B cell (primary cell): ENCODE measurements at regions not wholly inside any gene's neighbourhood (a gene's known extent, or its start where the extent isn't known, plus 50 kb on each side); places are given as distances from the start of the nearest gene placed in this dataset.
"Not testable (repeated sequence)": the region's sequence is repeated elsewhere in the genome, so short reads cannot be mapped to it uniquely, and the experiment has no call there.

Experiments used
- ATAC-seq: fragments of 200-7000 bp; cut with Tn5 transposase; one replicate; pipeline ENCODE4 v1.10.0; 2021; ENCODE audit warnings: low read depth, mild to moderate bottlenecking, moderate number of reproducible peaks, moderate library complexity
- CTCF ChIA-PET: fragments of 350-600 bp; sonication (Branson Sonifier 250); formaldehyde crosslinking; loops from one replicate; lab custom pipeline; 2021; ENCODE audit warnings: antibody characterized with exemption, inconsistent platforms; lab: Charles Lee
- POLR2A ChIA-PET: fragments of 350-600 bp; sonication (Branson Sonifier 250); formaldehyde crosslinking; loops from one replicate; lab custom pipeline; 2021; ENCODE audit warnings: antibody characterized with exemption; lab: Charles Lee
- DNase-seq: peaks from one replicate; pipeline ENCODE4 v3.0.0; 2013
- H2AFZ ChIP-seq: 2 replicates; pipeline ENCODE4 v1.6.1; 2012; ENCODE audit warnings: mild to moderate bottlenecking, low read depth, low read length; ENCODE audit not compliant: insufficient read depth, poor library complexity, severe bottlenecking
- H3K27ac ChIP-seq, 2 donors: 1 replicate in 1 of 2; 2 replicates in 1 of 2; pipeline ENCODE4 v1.5.1; 2012 to 2013; ENCODE audit warnings: low read length in 2 of 2, mild to moderate bottlenecking in 2 of 2, moderate library complexity in 1 of 2
- H3K27me3 ChIP-seq, 4 experiments: fragments of 200-600 bp in 1 of 4; sonication (generic) in 1 of 4; replicated peaks in 1 of 4; 1 replicate in 2 of 4; 2 replicates in 2 of 4; pipeline versions ENCODE4 v1.6.1 to v1.7.0; 2013 to 2016; ENCODE audit warnings: low read length in 3 of 4, mild to moderate bottlenecking in 2 of 4, mixed read lengths in 1 of 4, moderate library complexity in 1 of 4; ENCODE audit not compliant: insufficient read depth in 4 of 4, control insufficient read depth in 3 of 4; ENCODE audit errors: control extremely low read depth in 1 of 4
- H3K36me3 ChIP-seq, 2 experiments: replicated peaks in 1 of 2; 1 replicate in 1 of 2; 2 replicates in 1 of 2; pipeline versions ENCODE4 v1.6.1 to v1.7.1; 2013; ENCODE audit warnings: low read length in 1 of 2; ENCODE audit not compliant: insufficient read depth in 2 of 2, control insufficient read depth in 1 of 2; ENCODE audit errors: control extremely low read depth in 1 of 2, extremely low read depth in 1 of 2
- H3K4me1 ChIP-seq, 2 donors: fragments of 200-600 bp in 1 of 2; sonication (generic) in 1 of 2; 1 replicate in 1 of 2; 2 replicates in 1 of 2; pipeline versions ENCODE4 v1.5.1 to v1.6.1; 2013 to 2017; ENCODE audit warnings: low read length in 2 of 2; ENCODE audit not compliant: control insufficient read depth in 2 of 2, insufficient read depth in 2 of 2
- H3K4me2 ChIP-seq: replicated peaks from 2 replicates; pipeline ENCODE3; 2012; ENCODE audit warnings: mild to moderate bottlenecking, low read depth, low read length; ENCODE audit not compliant: poor library complexity, severe bottlenecking
- H3K4me3 ChIP-seq, 5 experiments: fragments of 200-600 bp in 1 of 5; sonication (generic) in 1 of 5; 1 replicate in 3 of 5; 2 replicates in 2 of 5; pipeline versions ENCODE4 v1.5.1 to v1.7.0; 2011 to 2016; ENCODE audit warnings: low read length in 4 of 5, mild to moderate bottlenecking in 4 of 5, low read depth in 2 of 5, control low read depth in 1 of 5, moderate library complexity in 1 of 5; ENCODE audit not compliant: insufficient read depth in 1 of 5; ENCODE audit errors: control extremely low read depth in 1 of 5, extremely low read depth in 1 of 5
- H3K79me2 ChIP-seq: fragments of 200-600 bp; sonication (generic); one replicate; pipeline ENCODE4 v1.6.0; 2016; ENCODE audit warnings: low read length; ENCODE audit not compliant: control insufficient read depth, insufficient read depth
- H3K9ac ChIP-seq: fragments of 200-600 bp; sonication (generic); 2 replicates; pipeline ENCODE4 v1.6.1; 2017; ENCODE audit warnings: mild to moderate bottlenecking, low read length, moderate library complexity
- H3K9me3 ChIP-seq, 3 donors: one replicate each; pipeline versions ENCODE4 v1.6.1 to v1.7.1; 2013; ENCODE audit warnings: low read length in 2 of 3; ENCODE audit not compliant: control insufficient read depth in 2 of 3, insufficient read depth in 1 of 3; ENCODE audit errors: control extremely low read depth in 1 of 3
- H4K20me1 ChIP-seq: 2 replicates; pipeline ENCODE4 v1.6.0; 2012; ENCODE audit warnings: mild to moderate bottlenecking, low read length; ENCODE audit not compliant: insufficient read depth, control insufficient read depth, poor library complexity, severe bottlenecking
- H3K27ac Mint-ChIP-seq: one replicate; pipeline ENCODE4 v1.8.0; 2021; ENCODE audit warnings: mixed read lengths
- H3K27me3 Mint-ChIP-seq: one replicate; pipeline ENCODE4 v1.8.0; 2021; ENCODE audit warnings: mixed read lengths
- H3K4me1 Mint-ChIP-seq: one replicate; pipeline ENCODE4 v1.8.0; 2021; ENCODE audit warnings: mixed read lengths
- H3K4me3 Mint-ChIP-seq: one replicate; pipeline ENCODE4 v1.8.0; 2021; ENCODE audit warnings: mixed read lengths
- H3K9me3 Mint-ChIP-seq: one replicate; pipeline ENCODE4 v1.8.0; 2022; ENCODE audit warnings: mixed read lengths; ENCODE audit not compliant: insufficient read depth
- CTCF ChIP-seq: fragments of 200-600 bp; IDR thresholded peaks from one replicate; pipeline ENCODE4 v1.8.0; 2022; ENCODE audit warnings: antibody characterized with exemption, mild to moderate bottlenecking
- EZH2 ChIP-seq: IDR thresholded peaks from 2 replicates; pipeline ENCODE4 v1.6.1; 2012; ENCODE audit warnings: borderline replicate concordance, low read depth, mild to moderate bottlenecking, moderate library complexity, low read length; ENCODE audit not compliant: insufficient read depth, poor library complexity, severe bottlenecking
- WGBS: methylation state at CpG from one replicate; pipeline ENCODE4 v1.1.5; 2013; ENCODE audit warnings: missing lambda C conversion rate; ENCODE audit not compliant: insufficient coverage; 5-methylcytosine and 5-hydroxymethylcytosine counted together
- intact Hi-C: fragments of 100-400 bp; cut with micrococcal nuclease; formaldehyde crosslinking; loops from one replicate; pipeline ENCODE4 v1.10.0; 2022

GRCh38 chr2:20943721-20944120 is 100.2 kb downstream of the APOB start:
- H3K4me2 ChIP-seq, H3K4me3 Mint-ChIP-seq, H3K9me3 Mint-ChIP-seq, H3K9me3 ChIP-seq, H3K4me3 ChIP-seq, H3K36me3 ChIP-seq, H3K27ac ChIP-seq, intact Hi-C loops, H4K20me1 ChIP-seq, H2AFZ ChIP-seq, H3K4me1 ChIP-seq, H3K9ac ChIP-seq, H3K79me2 ChIP-seq, ATAC-seq, H3K27ac Mint-ChIP-seq, H3K27me3 ChIP-seq, H3K4me1 Mint-ChIP-seq, DNase-seq: not testable (repeated sequence)
- WGBS = 88% methylated on average over 2 of the region's 6 CpGs
- ChIA-PET CTCF (interaction anchor here (0.9 kb wide), 1 partner anchor 19 kb away, joined by 3 read pairs; no protein-coding TSS in a partner anchor), POLR2A (interaction anchor here (0.5 kb wide), 1 partner anchor 17 kb away, joined by 3 read pairs; no protein-coding TSS in a partner anchor)
- peaks cover 29% of the 10 kb centered on the region for H3K27me3 Mint-ChIP-seq

GRCh38 chr2:20942646-20943125 is 101.2 kb downstream of the APOB start:
- H3K4me2 ChIP-seq = no peak overlapping the region
- DNase-seq (no peak), ATAC-seq (no peak)
- no peaks in the 10 kb centered on the region for H3K79me2 ChIP-seq
- H3K4me1 Mint-ChIP-seq = no peaks in the 10 kb centered on the region
- no peak overlapping the region for H2AFZ ChIP-seq
- no peak overlapping the region for H3K9ac ChIP-seq
- no peak overlapping the region for H3K27ac Mint-ChIP-seq
- H3K9me3 ChIP-seq = no peaks in the 10 kb centered on the region
- 77% methylated on average over 3 of the region's 5 CpGs for WGBS
- peaks cover 29% of the 10 kb centered on the region for H3K27me3 Mint-ChIP-seq
- no peaks in the 10 kb centered on the region for H3K36me3 ChIP-seq
- no peak overlapping the region for H3K4me3 Mint-ChIP-seq
- CTCF ChIA-PET = no interaction called here
- no peaks in the 10 kb centered on the region for H4K20me1 ChIP-seq
- peaks cover 0 to 10% (median 0%) of the 10 kb centered on the region in 4 experiments for H3K27me3 ChIP-seq
- H3K4me3 ChIP-seq = no peak overlapping the region
- H3K9me3 Mint-ChIP-seq = no peaks in the 10 kb centered on the region
- POLR2A ChIA-PET = no interaction called here
- no peak overlapping the region for H3K27ac ChIP-seq
- no peak for TF ChIP-seq EZH2
- no peak for TF ChIP-seq CTCF
- H3K4me1 ChIP-seq = no peaks in the 10 kb centered on the region
- intact Hi-C loops = no loop called here
